Naive thymus-derived CD4-positive, alpha-beta T cell (primary cell): ENCODE measurements at regions not wholly inside any gene's neighbourhood (a gene's known extent, or its start where the extent isn't known, plus 50 kb on each side); places are given as distances from the start of the nearest gene placed in this dataset.

Experiments used
- ATAC-seq: fragments of 150-1000 bp; cut with Tn5 transposase; 2 replicates; pipeline ENCODE4 v1.10.0; 2021; ENCODE audit warnings: mild to moderate bottlenecking, moderate library complexity
- CTCF ChIA-PET: fragments of 350-600 bp; sonication (Branson Sonifier 250); formaldehyde crosslinking; loops from one replicate; lab custom pipeline; 2021; ENCODE audit warnings: antibody characterized with exemption; lab: Charles Lee
- POLR2A ChIA-PET: fragments of 350-600 bp; sonication (Branson Sonifier 250); formaldehyde crosslinking; loops from one replicate; lab custom pipeline; 2021; ENCODE audit warnings: antibody characterized with exemption, inconsistent platforms; lab: Charles Lee
- DNase-seq, 9 donors: peaks; one replicate each; pipeline versions ENCODE4 v3.0.0 to v3.0.0-alpha.2; 2020 to 2022; ENCODE audit warnings: mixed read lengths in 1 of 9
- H3K27ac ChIP-seq: one replicate; pipeline ENCODE4 v1.7.0; 2013; ENCODE audit warnings: mild to moderate bottlenecking, low read depth, low read length, moderate library complexity
- H3K27me3 ChIP-seq, 2 donors: one replicate each; pipeline ENCODE4 v1.7.0; 2013; ENCODE audit warnings: low read length in 2 of 2, mild to moderate bottlenecking in 2 of 2, moderate library complexity in 2 of 2; ENCODE audit not compliant: control insufficient read depth in 2 of 2, insufficient read depth in 2 of 2
- H3K36me3 ChIP-seq, 3 experiments: 1 replicate in 2 of 3; 2 replicates in 1 of 3; pipeline ENCODE4 v1.7.0; 2013; ENCODE audit warnings: low read length in 3 of 3, mild to moderate bottlenecking in 3 of 3, moderate library complexity in 1 of 3; ENCODE audit not compliant: insufficient read depth in 3 of 3, control insufficient read depth in 2 of 3
- H3K4me1 ChIP-seq, 2 donors: one replicate each; pipeline ENCODE4 v1.7.0; 2013; ENCODE audit warnings: low read length in 2 of 2, mild to moderate bottlenecking in 2 of 2, moderate library complexity in 1 of 2; ENCODE audit not compliant: control insufficient read depth in 2 of 2, insufficient read depth in 2 of 2
- H3K4me3 ChIP-seq: 2 replicates; pipeline ENCODE4 v1.7.0; 2013; ENCODE audit warnings: mild to moderate bottlenecking, low read length
- H3K9me3 ChIP-seq, 3 experiments: 1 replicate in 2 of 3; 2 replicates in 1 of 3; pipeline ENCODE4 v1.7.0; 2013; ENCODE audit warnings: low read length in 3 of 3; ENCODE audit not compliant: control insufficient read depth in 2 of 3
- H3K27ac Mint-ChIP-seq, 9 donors: one replicate each; pipeline ENCODE4 v1.8.0; 2020 to 2022; ENCODE audit warnings: mixed read lengths in 9 of 9, mild to moderate bottlenecking in 8 of 9, moderate library complexity in 5 of 9, inconsistent platforms in 2 of 9
- H3K27me3 Mint-ChIP-seq, 5 donors: one replicate each; pipeline ENCODE4 v1.8.0; 2021 to 2022; ENCODE audit warnings: mixed read lengths in 5 of 5, mild to moderate bottlenecking in 1 of 5
- H3K36me3 Mint-ChIP-seq, 5 donors: one replicate each; pipeline ENCODE4 v1.8.0; 2020 to 2022; ENCODE audit warnings: mixed read lengths in 5 of 5, mild to moderate bottlenecking in 3 of 5, inconsistent platforms in 1 of 5
- H3K4me1 Mint-ChIP-seq, 7 donors: one replicate each; pipeline ENCODE4 v1.8.0; 2020 to 2022; ENCODE audit warnings: mixed read lengths in 7 of 7, mild to moderate bottlenecking in 3 of 7, inconsistent platforms in 1 of 7
- H3K4me3 Mint-ChIP-seq, 10 donors: one replicate each; pipeline ENCODE4 v1.8.0; 2020 to 2022; ENCODE audit warnings: mild to moderate bottlenecking in 10 of 10, mixed read lengths in 10 of 10, moderate library complexity in 6 of 10, inconsistent platforms in 2 of 10
- H3K9me3 Mint-ChIP-seq, 11 donors: one replicate each; pipeline ENCODE4 v1.8.0; 2020 to 2022; ENCODE audit warnings: mixed read lengths in 11 of 11, mild to moderate bottlenecking in 4 of 11, inconsistent platforms in 1 of 11, moderate library complexity in 1 of 11
- intact Hi-C, 2 donors: fragments of 100-400 bp; cut with micrococcal nuclease; formaldehyde crosslinking; loops; one replicate each; pipeline ENCODE4 v1.15.1; 2023

DNA sequence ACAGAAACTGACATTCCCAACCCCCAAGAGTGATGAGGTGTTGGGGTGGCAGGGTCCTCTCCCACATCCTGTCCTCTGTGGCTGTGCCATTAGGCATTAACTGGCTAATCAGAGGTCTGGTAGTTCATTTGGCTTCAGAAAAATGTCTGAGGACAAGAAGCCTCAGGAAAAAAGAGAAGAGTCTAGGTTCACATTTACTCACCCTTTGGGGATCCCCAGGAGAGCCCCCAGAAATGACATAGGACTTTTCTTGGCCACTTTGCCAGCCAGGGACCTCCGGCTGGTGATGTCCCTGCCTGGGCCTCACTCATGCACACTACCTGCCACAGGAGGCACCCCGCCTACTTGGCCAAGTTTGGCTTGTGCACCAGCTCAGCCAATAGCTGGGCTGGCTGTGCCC lies 173.0 kb downstream of the RBM46 start:
- H3K27me3 ChIP-seq, result no peaks in the 10 kb centered on the region
- DNase-seq (no peak), ATAC-seq (no peak)
- no peaks in the 10 kb centered on the region for H3K4me1 ChIP-seq
- intact Hi-C loops, result no loop called here
- ChIA-PET POLR2A (no interaction called here), CTCF (no interaction called here)
- no peaks in the 10 kb centered on the region for H3K36me3 Mint-ChIP-seq
- no peaks in the 10 kb centered on the region for H3K9me3 ChIP-seq
- no peak overlapping the region for H3K4me3 ChIP-seq
- H3K27ac ChIP-seq, result no peak overlapping the region
- peaks cover 0 to 39% (median 11%) of the 10 kb centered on the region in 11 donors for H3K9me3 Mint-ChIP-seq
- H3K27me3 Mint-ChIP-seq, result peaks cover 0 to 7% (median 5%) of the 10 kb centered on the region in 5 donors
- H3K36me3 ChIP-seq, result no peaks in the 10 kb centered on the region
- no peak overlapping the region for H3K4me3 Mint-ChIP-seq
- no peaks in the 10 kb centered on the region for H3K4me1 Mint-ChIP-seq
- H3K27ac Mint-ChIP-seq, result no peak overlapping the region

DNA sequence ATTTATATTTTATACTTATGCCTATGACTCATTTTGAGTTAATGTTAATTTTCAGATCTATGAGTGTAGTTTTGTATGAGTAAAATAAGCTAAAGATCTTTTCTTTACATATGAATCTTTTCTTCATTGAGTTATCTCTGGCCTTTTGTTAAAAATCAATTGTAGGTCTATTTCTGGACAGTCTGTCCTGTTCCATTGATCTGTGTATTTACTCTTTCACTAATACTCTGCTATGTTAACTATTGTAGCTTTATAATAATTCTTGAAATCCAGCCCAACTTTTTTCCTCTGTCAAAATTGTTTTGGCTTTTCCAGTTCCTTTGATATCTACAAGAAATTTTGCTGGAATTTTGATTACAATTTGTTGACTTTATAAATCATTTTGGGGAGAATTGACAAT lies 177.0 kb downstream of the RBM46 start:
- no peaks in the 10 kb centered on the region for H3K4me1 ChIP-seq
- no peak for DNase-seq
- Mint-ChIP-seq H3K27ac (no peak overlapping the region), H3K4me3 (no peak overlapping the region), H3K4me1 (no peaks in the 10 kb centered on the region), H3K27me3 (peaks cover 0 to 7% (median 5%) of the 10 kb centered on the region in 5 donors), H3K36me3 (no peaks in the 10 kb centered on the region), H3K9me3 (peaks cover 0 to 19% (median 9%) of the 10 kb centered on the region in 11 donors)
- H3K4me3 ChIP-seq, result no peak overlapping the region
- no peak overlapping the region for H3K27ac ChIP-seq
- H3K27me3 ChIP-seq, result no peaks in the 10 kb centered on the region
- POLR2A ChIA-PET, result interaction anchor here (0.6 kb wide), 1 partner anchor 13 kb away, joined by 3 read pairs; no protein-coding TSS in a partner anchor
- no peak for ATAC-seq
- H3K36me3 ChIP-seq, result no peaks in the 10 kb centered on the region
- CTCF ChIA-PET, result no interaction called here
- H3K9me3 ChIP-seq, result no peaks in the 10 kb centered on the region
- intact Hi-C loops, result no loop called here

DNA sequence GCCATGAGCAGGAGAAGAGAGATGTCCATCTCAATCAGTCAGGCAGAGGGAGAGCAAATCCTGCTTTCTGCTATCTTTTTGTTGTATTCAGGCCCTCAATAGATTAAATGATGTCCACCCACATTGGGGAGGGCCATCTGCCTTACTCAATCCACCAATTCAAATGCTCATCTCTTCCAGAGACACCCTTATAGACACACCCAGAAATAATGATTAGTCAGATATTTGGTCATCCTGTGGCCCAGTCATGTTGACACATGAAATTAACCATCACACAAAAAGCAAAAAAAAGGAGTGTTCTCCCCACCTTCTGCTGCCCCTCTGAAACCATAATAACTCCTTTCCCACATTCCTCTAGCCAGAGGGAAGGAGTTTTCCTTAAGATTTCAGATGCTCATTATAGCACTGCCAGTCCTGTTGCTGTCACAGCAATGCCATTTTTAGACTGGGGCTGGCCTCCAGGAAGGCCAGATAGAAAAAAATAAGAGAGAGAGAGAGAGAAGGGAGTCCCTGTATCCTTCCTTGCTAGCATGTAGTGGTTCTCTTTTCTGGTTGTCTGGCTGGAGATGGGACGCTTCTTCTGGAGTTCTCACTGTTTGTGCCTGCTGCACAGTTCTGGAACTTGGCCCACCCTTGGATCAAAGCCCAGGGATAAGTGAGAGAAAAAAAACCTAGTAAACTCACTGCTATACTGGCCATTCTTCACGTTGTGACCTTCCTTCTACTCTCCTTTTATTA lies 177.7 kb downstream of the RBM46 start:
- H3K9me3 Mint-ChIP-seq, result peaks cover 0 to 20% (median 6%) of the 10 kb centered on the region in 11 donors
- DNase-seq, result no peak
- H3K36me3 Mint-ChIP-seq, result no peaks in the 10 kb centered on the region
- no peak overlapping the region for H3K4me3 ChIP-seq
- no peaks in the 10 kb centered on the region for H3K4me1 ChIP-seq
- CTCF ChIA-PET, result no interaction called here
- no peaks in the 10 kb centered on the region for H3K27me3 ChIP-seq
- no peaks in the 10 kb centered on the region for H3K4me1 Mint-ChIP-seq
- H3K4me3 Mint-ChIP-seq, result no peak overlapping the region
- POLR2A ChIA-PET, result no interaction called here
- H3K27ac Mint-ChIP-seq, result no peak overlapping the region
- intact Hi-C loops, result no loop called here
- H3K36me3 ChIP-seq, result no peaks in the 10 kb centered on the region
- H3K27me3 Mint-ChIP-seq, result peaks cover 0 to 7% (median 5%) of the 10 kb centered on the region in 5 donors
- ATAC-seq, result no peak
- no peak overlapping the region for H3K27ac ChIP-seq
- H3K9me3 ChIP-seq, result no peaks in the 10 kb centered on the region

DNA sequence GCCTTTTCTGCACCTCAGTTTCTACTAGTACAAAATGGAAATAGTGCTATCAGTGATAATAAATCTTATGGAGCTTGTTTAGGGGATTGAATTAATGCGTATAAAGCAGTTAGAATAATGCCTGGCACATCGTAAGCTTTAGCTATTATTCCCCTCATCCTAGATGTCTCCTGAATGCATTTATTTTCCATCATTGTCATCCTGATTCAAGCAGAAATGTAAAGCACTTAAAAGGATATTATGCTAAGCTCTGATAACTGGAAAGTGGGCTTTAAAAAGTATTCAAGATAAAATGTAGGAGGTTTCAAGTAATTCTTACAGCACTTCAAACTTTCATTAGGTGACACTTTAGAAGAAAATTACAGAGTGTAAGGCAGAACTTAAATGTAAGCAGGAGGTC lies 178.7 kb downstream of the RBM46 start:
- Mint-ChIP-seq H3K4me1 (no peaks in the 10 kb centered on the region), H3K27me3 (peaks cover 0 to 7% (median 2%) of the 10 kb centered on the region in 5 donors), H3K36me3 (no peaks in the 10 kb centered on the region), H3K9me3 (peaks cover 0 to 22% (median 5%) of the 10 kb centered on the region in 11 donors), H3K27ac (no peak overlapping the region), H3K4me3 (no peak overlapping the region)
- Histone ChIP-seq H3K36me3 (no peaks in the 10 kb centered on the region), H3K4me1 (no peaks in the 10 kb centered on the region), H3K4me3 (no peak overlapping the region), H3K27me3 (no peaks in the 10 kb centered on the region), H3K27ac (no peak overlapping the region), H3K9me3 (no peaks in the 10 kb centered on the region)
- ChIA-PET CTCF (no interaction called here), POLR2A (no interaction called here)
- intact Hi-C loops, result no loop called here
- DNase-seq, result no peak
- no peak for ATAC-seq

DNA sequence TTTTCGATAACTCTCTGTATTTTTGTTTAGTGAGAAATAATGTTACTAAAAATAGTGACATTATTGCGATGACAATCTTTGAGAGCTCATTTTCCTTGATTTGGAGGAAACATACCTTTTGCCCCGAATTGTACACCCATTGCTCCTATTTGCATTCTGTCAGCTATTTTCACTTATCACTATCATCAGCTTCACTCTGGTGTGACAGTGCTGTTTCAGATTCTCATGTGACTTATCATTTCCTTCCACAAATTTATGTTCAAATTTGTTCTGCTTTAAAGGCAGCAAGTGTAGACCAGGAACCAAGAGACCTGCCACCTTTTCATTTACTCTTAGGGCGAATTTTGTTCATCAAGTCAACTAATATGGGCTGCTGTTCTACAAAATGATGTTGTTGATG lies 179.4 kb downstream of the RBM46 start:
- Histone ChIP-seq H3K27ac (no peak overlapping the region), H3K4me1 (no peaks in the 10 kb centered on the region), H3K4me3 (no peak overlapping the region), H3K27me3 (no peaks in the 10 kb centered on the region), H3K36me3 (no peaks in the 10 kb centered on the region), H3K9me3 (no peaks in the 10 kb centered on the region)
- H3K27ac Mint-ChIP-seq, result no peak overlapping the region
- H3K9me3 Mint-ChIP-seq, result peaks cover 0 to 18% (median 4%) of the 10 kb centered on the region in 11 donors
- H3K36me3 Mint-ChIP-seq, result no peaks in the 10 kb centered on the region
- H3K4me3 Mint-ChIP-seq, result no peak overlapping the region
- POLR2A ChIA-PET, result no interaction called here
- no peaks in the 10 kb centered on the region for H3K4me1 Mint-ChIP-seq
- intact Hi-C loops, result no loop called here
- no peak for DNase-seq
- peaks cover 0 to 7% (median 2%) of the 10 kb centered on the region in 5 donors for H3K27me3 Mint-ChIP-seq
- CTCF ChIA-PET, result interaction anchor here (0.5 kb wide), 1 partner anchor 15 kb away, joined by 3 read pairs; no protein-coding TSS in a partner anchor
- ATAC-seq, result no peak

DNA sequence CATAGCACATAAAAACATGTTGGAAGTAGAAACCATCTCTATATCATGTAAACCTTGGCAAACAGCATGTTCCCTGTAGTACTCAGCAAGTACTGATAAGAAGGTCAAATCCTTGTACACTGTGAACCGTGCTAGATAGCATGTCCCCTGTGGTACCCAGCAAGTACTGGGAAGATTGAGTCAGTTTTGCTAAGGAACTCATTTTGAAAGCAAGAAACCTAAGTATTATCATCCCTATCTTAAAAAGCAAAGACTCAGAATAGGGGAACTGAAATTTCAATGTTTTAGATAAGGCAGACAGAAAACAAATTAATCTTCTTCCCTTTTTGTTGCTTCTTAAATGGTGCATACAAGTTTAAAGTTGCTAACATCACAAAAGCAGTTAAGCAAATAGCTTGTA lies 180.2 kb downstream of the RBM46 start:
- Histone ChIP-seq H3K4me1 (no peaks in the 10 kb centered on the region), H3K9me3 (no peaks in the 10 kb centered on the region), H3K36me3 (no peaks in the 10 kb centered on the region), H3K27ac (no peak overlapping the region), H3K4me3 (no peak overlapping the region), H3K27me3 (no peaks in the 10 kb centered on the region)
- CTCF ChIA-PET, result no interaction called here
- peaks cover 0 to 6% (median 2%) of the 10 kb centered on the region in 5 donors for H3K27me3 Mint-ChIP-seq
- peaks cover 0 to 18% (median 4%) of the 10 kb centered on the region in 11 donors for H3K9me3 Mint-ChIP-seq
- ATAC-seq (no peak), DNase-seq (no peak)
- intact Hi-C loops, result no loop called here
- H3K36me3 Mint-ChIP-seq, result no peaks in the 10 kb centered on the region
- no peak overlapping the region for H3K27ac Mint-ChIP-seq
- POLR2A ChIA-PET, result no interaction called here
- no peaks in the 10 kb centered on the region for H3K4me1 Mint-ChIP-seq
- H3K4me3 Mint-ChIP-seq, result no peak overlapping the region
